ENCODE measurements at regions not wholly inside any gene's neighbourhood (a gene's known extent, or its start where the extent isn't known, plus 50 kb on each side); places are given as distances from the start of the nearest gene placed in this dataset.

- H3K36me3 ChIP-seq (ENCODE audit: control insufficient read depth, insufficient read depth, low read length): no peaks in the 10 kb centered on the region
- TF ChIP-seq CTCF (IDR thresholded peaks at IDR 0.05; ENCODE audit: insufficient read depth, low read length, severe bottlenecking): no peak
- peaks cover 3% of the 10 kb centered on the region for H3K27me3 ChIP-seq (ENCODE audit: control insufficient read depth, insufficient read depth, low read length)
- DNase-seq (ENCODE audit: low read depth) (peak; percentile 22), FAIRE-seq (no peak)
- no peak overlapping the region for H3K4me3 ChIP-seq (ENCODE audit: low read depth, low read length)
Observed at GRCh38 chr1:62370594-62370993, 51.4 kb upstream of the KANK4 start.

GRCh38 chr1:62371375-62371774 lies 52.1 kb upstream of the KANK4 start:
- DNase-seq (ENCODE audit: low read depth) (no peak), FAIRE-seq (no peak)
- Histone ChIP-seq H3K36me3 (ENCODE audit: control insufficient read depth, insufficient read depth, low read length) (no peaks in the 10 kb centered on the region), H3K27me3 (ENCODE audit: control insufficient read depth, insufficient read depth, low read length) (peaks cover 3% of the 10 kb centered on the region), H3K4me3 (ENCODE audit: low read depth, low read length) (no peak overlapping the region)
- TF ChIP-seq CTCF (IDR thresholded peaks at IDR 0.05; ENCODE audit: insufficient read depth, low read length, severe bottlenecking): no peak

DNA sequence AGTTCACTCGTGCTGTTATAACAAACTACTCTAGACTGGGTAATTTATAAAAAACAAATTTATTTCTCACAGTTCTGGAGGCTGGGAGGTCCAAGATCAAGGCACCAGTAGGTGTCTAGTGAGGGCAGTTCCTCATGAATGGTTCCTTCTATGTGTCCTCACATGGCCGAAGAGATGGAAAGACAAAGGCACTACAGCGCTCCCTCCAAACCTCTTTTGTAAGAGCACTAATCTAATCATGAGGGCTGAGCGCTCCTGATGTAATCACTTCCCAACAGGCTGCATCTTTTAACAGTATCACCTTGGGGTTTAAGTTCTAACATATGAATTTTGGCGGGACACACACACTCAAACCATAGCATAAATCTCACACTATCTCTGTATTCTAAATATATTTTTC lies 54.0 kb upstream of the KANK4 start:
- no peak for TF ChIP-seq CTCF (IDR thresholded peaks at IDR 0.05; ENCODE audit: insufficient read depth, low read length, severe bottlenecking)
- H3K36me3 ChIP-seq (ENCODE audit: control insufficient read depth, insufficient read depth, low read length): no peaks in the 10 kb centered on the region
- peaks cover 1% of the 10 kb centered on the region for H3K27me3 ChIP-seq (ENCODE audit: control insufficient read depth, insufficient read depth, low read length)
- FAIRE-seq (no peak), DNase-seq (ENCODE audit: low read depth) (no peak)
- H3K4me3 ChIP-seq (ENCODE audit: low read depth, low read length): no peak overlapping the region

- FAIRE-seq: no peak
- no peaks in the 10 kb centered on the region for H3K36me3 ChIP-seq (ENCODE audit: control insufficient read depth, insufficient read depth, low read length)
- TF ChIP-seq CTCF (IDR thresholded peaks at IDR 0.05; ENCODE audit: insufficient read depth, low read length, severe bottlenecking): no peak
- H3K27me3 ChIP-seq (ENCODE audit: control insufficient read depth, insufficient read depth, low read length): no peaks in the 10 kb centered on the region
- no peak for DNase-seq (ENCODE audit: low read depth)
- no peak overlapping the region for H3K4me3 ChIP-seq (ENCODE audit: low read depth, low read length)
Observed at GRCh38 chr1:62377043-62377562, 57.9 kb upstream of the KANK4 start.

GRCh38 chr1:62380181-62380580 lies 56.7 kb upstream of the USP1 start:
- Histone ChIP-seq H3K36me3 (ENCODE audit: control insufficient read depth, insufficient read depth, low read length) (no peaks in the 10 kb centered on the region), H3K27me3 (ENCODE audit: control insufficient read depth, insufficient read depth, low read length) (no peaks in the 10 kb centered on the region), H3K4me3 (ENCODE audit: low read depth, low read length) (no peak overlapping the region)
- TF ChIP-seq CTCF (IDR thresholded peaks at IDR 0.05; ENCODE audit: insufficient read depth, low read length, severe bottlenecking): no peak
- FAIRE-seq (no peak), DNase-seq (ENCODE audit: low read depth) (no peak)
